ENCODE measurements at regions not wholly inside any gene's neighbourhood (a gene's known extent, or its start where the extent isn't known, plus 50 kb on each side); places are given as distances from the start of the nearest gene placed in this dataset.

DNA sequence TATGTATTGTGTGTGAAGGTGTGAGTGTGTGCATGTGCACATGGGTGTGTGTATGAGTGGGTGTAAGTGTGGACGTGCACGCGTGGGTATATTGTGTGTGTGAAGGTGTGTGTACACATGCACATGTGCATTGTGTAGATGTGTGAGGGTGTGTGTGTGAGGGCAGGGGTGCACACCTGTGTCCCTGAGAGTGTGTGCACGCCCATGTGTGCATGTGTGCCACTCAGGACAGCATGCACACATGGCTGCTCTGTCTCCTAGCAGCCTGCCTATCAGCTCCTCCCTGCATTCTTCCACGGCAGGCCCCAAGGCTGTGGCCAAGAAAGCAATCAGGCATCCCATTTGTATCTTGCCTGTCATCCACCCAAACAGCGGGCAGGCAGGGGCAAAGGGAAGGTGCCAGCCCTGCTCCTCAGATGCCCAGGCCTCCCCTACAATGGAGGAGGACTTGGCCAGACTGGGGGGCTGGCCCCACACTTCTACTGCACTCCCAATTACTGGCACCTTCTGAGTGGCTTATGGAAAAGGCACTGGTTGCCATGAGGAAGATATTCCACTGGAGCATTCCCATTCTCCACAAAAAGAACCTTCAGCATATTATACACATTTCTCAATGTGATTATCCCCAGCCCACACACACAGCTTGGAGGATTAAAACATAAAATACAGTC, 380.4 kb upstream of the ZMIZ1 start:
- Histone ChIP-seq H3K9me3 (no peaks in the 10 kb centered on the region), H3K27ac (no peak overlapping the region), H3K4me3 (no peak overlapping the region), H3K4me1 (peaks cover 0 to 5% (median 0%) of the 10 kb centered on the region in 9 donors), H3K27me3 (no peaks in the 10 kb centered on the region), H3K36me3 (no peaks in the 10 kb centered on the region)
- ATAC-seq (peak in 2 of 8 donors; percentile 19 to 31), DNase-seq (no peak)
- TF ChIP-seq, protein P1, sequence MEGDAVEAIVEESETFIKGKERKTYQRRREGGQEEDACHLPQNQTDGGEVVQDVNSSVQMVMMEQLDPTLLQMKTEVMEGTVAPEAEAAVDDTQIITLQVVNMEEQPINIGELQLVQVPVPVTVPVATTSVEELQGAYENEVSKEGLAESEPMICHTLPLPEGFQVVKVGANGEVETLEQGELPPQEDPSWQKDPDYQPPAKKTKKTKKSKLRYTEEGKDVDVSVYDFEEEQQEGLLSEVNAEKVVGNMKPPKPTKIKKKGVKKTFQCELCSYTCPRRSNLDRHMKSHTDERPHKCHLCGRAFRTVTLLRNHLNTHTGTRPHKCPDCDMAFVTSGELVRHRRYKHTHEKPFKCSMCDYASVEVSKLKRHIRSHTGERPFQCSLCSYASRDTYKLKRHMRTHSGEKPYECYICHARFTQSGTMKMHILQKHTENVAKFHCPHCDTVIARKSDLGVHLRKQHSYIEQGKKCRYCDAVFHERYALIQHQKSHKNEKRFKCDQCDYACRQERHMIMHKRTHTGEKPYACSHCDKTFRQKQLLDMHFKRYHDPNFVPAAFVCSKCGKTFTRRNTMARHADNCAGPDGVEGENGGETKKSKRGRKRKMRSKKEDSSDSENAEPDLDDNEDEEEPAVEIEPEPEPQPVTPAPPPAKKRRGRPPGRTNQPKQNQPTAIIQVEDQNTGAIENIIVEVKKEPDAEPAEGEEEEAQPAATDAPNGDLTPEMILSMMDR (IDR thresholded peaks at IDR 0.05): no peak
- intact Hi-C loops (cut with DNase I): loop anchor here in 1 of 10 donors (5.0 kb wide), 1 partner anchor 509 kb away; no protein-coding TSS in a partner anchor
- WGBS, 2 donors: 79 to 85% methylated on average over 6 of the region's 6 CpGs

GRCh38 chr10:78688901-78689583, 379.7 kb upstream of the ZMIZ1 start:
- Histone ChIP-seq H3K36me3 (no peaks in the 10 kb centered on the region), H3K4me1 (peaks cover 0 to 5% (median 0%) of the 10 kb centered on the region in 9 donors), H3K27me3 (no peaks in the 10 kb centered on the region), H3K27ac (no peak overlapping the region), H3K4me3 (no peak overlapping the region), H3K9me3 (no peaks in the 10 kb centered on the region)
- DNase-seq (peak in 1 of 2 donors; percentile 12), ATAC-seq (peak in 6 of 8 donors; percentile 14 to 88 (median 30))
- intact Hi-C loops (cut with DNase I): loop anchor here in 1 of 10 donors (5.0 kb wide), 1 partner anchor 508 kb away; no protein-coding TSS in a partner anchor
- TF ChIP-seq, protein P1 (IDR thresholded peaks at IDR 0.05): no peak
- WGBS, 2 donors: 53 to 60% methylated on average over 13 of the region's 13 CpGs

- Histone ChIP-seq H3K4me3 (no peak overlapping the region), H3K27me3 (no peaks in the 10 kb centered on the region), H3K9me3 (no peaks in the 10 kb centered on the region), H3K27ac (no peak overlapping the region), H3K4me1 (peaks cover 0 to 5% (median 0%) of the 10 kb centered on the region in 9 donors), H3K36me3 (no peaks in the 10 kb centered on the region)
- no peak for DNase-seq
- intact Hi-C loops (cut with DNase I): loop anchor here in 1 of 10 donors (5.0 kb wide), 1 partner anchor 508 kb away; no protein-coding TSS in a partner anchor
- peak in 2 of 8 donors; percentile 29 to 39 for ATAC-seq
- TF ChIP-seq, protein P1 (IDR thresholded peaks at IDR 0.05): no peak
- 66 to 68% methylated on average over 2 of the region's 2 CpGs for WGBS, 2 donors
These were observed 379.2 kb upstream of the ZMIZ1 start for GRCh38 chr10:78689584-78689935.

DNA sequence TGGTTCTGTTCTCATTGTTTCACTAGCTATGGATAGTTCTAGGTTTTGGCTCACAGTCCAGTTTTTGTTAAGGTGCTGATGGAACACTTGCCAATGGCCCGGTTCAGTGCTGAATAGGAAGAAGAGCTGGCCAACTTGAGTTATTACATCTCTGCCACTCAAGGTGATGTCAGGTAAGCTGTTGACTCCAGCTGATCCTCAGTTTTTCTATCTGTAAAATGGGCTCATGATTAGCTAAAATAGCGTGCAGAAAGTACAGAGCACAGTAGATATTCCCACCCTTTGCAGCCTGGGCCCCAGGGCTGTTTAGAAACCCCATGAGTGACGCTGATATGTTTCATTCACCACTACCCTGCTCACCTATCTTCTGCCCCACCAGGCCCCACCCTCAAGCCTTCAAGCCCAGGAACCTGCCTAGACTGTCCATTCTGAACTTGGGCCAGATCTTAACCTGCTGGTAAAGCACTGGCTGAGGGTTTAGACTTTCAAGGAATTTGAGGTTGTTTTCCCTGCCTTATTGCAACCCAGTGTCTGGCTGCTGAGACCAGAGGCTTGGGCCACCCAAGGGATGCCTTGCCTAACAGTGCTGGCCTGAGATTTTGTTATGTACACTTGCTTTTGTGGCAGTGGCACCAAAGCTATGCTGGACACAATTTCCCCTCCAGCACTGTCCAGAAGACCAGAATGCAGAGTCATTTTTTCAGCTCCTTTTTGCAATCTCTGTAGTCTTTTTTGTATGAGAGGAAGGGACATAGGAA, 378.2 kb upstream of the ZMIZ1 start:
- Histone ChIP-seq H3K9me3 (no peaks in the 10 kb centered on the region), H3K27me3 (peaks cover 0 to 3% (median 0%) of the 10 kb centered on the region in 7 donors), H3K36me3 (no peaks in the 10 kb centered on the region), H3K4me1 (peaks cover 0 to 5% (median 0%) of the 10 kb centered on the region in 9 donors), H3K27ac (no peak overlapping the region), H3K4me3 (no peak overlapping the region)
- intact Hi-C loops (cut with DNase I): no loop called here
- 79 to 81% methylated on average over 3 of the region's 3 CpGs for whole genome bisulfite sequencing, 2 donors
- DNase-seq (no peak), ATAC-seq (no peak)
- TF ChIP-seq, protein P1 (IDR thresholded peaks at IDR 0.05): no peak
